HFFc6 (cell line): ENCODE measurements at regions not wholly inside any gene's neighbourhood (a gene's known extent, or its start where the extent isn't known, plus 50 kb on each side); places are given as distances from the start of the nearest gene placed in this dataset.

Source experiments
- DNase-seq: peaks from one replicate; pipeline ENCODE4 v3.0.0-alpha.2; 2018
- H3K27ac Mint-ChIP-seq: 2 replicates; pipeline ENCODE4 v1.8.0; 2020; ENCODE audit warnings: mild to moderate bottlenecking, mixed read lengths
- H3K27me3 Mint-ChIP-seq: 2 replicates; pipeline ENCODE4 v1.8.0; 2021; ENCODE audit warnings: mild to moderate bottlenecking, moderate library complexity, mixed read lengths; ENCODE audit not compliant: insufficient read depth
- H3K36me3 Mint-ChIP-seq: 2 replicates; pipeline ENCODE4 v1.8.0; 2021; ENCODE audit warnings: low read depth, mixed read lengths
- H3K4me1 Mint-ChIP-seq: 2 replicates; pipeline ENCODE4 v1.8.0; 2020; ENCODE audit warnings: low read depth, mixed read lengths
- H3K4me3 Mint-ChIP-seq: 2 replicates; pipeline ENCODE4 v1.8.0; 2020; ENCODE audit warnings: mild to moderate bottlenecking, moderate library complexity, mixed read lengths
- H3K9me3 Mint-ChIP-seq: 2 replicates; pipeline ENCODE4 v1.8.0; 2020; ENCODE audit warnings: mild to moderate bottlenecking, mixed read lengths
- TF ChIP-seq, protein P1 (sequence below): fragments of 200-600 bp; sonication (generic); IDR thresholded peaks from 2 replicates; pipeline ENCODE4 v1.5.0; 2021; ENCODE audit warnings: antibody characterized with exemption, mild to moderate bottlenecking

DNA sequence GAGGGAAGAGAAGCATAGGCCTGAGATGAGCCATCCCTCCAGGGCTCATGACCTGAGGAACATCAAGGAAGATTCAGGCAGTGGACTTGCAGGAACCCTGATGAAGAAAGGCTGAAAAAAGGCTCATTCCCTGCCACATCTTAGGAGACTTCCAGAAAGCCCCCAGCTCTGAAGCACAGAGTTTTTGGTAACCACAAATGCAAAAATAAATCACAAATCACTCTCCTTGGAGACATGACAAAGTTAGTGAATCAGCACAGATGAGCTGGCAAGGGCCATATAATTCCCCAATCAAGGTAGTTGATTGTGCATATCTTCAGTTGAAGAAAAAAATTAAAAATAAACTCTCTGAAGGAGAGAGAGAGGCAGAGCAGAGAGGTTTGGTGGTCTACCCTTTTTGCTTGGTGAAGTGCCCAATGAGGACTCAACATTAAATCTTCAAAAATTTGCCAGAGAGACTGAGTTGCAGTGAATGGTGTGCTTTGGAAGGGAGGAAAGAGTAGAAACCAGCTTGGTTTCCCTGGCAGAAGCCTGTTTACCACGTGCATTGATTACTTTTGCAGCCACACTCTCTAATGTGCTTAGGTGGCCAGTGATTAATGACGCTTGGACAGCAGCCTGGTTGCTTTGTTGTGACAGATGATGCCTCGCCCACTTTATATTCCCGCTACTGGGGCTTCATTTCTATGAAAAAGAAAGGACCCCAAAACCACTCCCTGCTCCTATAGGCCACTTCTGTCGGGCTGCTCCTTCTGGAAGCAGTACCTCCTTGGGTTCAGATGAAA lies 257.4 kb upstream of the SLC14A2 start:
- no peaks in the 10 kb centered on the region for H3K9me3 Mint-ChIP-seq
- H3K36me3 Mint-ChIP-seq = no peaks in the 10 kb centered on the region
- H3K27me3 Mint-ChIP-seq = peaks cover 4% of the 10 kb centered on the region; the same call in 1 of the 2 replicates
- TF ChIP-seq, protein P1, sequence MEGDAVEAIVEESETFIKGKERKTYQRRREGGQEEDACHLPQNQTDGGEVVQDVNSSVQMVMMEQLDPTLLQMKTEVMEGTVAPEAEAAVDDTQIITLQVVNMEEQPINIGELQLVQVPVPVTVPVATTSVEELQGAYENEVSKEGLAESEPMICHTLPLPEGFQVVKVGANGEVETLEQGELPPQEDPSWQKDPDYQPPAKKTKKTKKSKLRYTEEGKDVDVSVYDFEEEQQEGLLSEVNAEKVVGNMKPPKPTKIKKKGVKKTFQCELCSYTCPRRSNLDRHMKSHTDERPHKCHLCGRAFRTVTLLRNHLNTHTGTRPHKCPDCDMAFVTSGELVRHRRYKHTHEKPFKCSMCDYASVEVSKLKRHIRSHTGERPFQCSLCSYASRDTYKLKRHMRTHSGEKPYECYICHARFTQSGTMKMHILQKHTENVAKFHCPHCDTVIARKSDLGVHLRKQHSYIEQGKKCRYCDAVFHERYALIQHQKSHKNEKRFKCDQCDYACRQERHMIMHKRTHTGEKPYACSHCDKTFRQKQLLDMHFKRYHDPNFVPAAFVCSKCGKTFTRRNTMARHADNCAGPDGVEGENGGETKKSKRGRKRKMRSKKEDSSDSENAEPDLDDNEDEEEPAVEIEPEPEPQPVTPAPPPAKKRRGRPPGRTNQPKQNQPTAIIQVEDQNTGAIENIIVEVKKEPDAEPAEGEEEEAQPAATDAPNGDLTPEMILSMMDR = no peak
- H3K4me1 Mint-ChIP-seq = no peaks in the 10 kb centered on the region
- H3K4me3 Mint-ChIP-seq = no peak overlapping the region
- H3K27ac Mint-ChIP-seq = no peak overlapping the region
- DNase-seq = no peak

DNA sequence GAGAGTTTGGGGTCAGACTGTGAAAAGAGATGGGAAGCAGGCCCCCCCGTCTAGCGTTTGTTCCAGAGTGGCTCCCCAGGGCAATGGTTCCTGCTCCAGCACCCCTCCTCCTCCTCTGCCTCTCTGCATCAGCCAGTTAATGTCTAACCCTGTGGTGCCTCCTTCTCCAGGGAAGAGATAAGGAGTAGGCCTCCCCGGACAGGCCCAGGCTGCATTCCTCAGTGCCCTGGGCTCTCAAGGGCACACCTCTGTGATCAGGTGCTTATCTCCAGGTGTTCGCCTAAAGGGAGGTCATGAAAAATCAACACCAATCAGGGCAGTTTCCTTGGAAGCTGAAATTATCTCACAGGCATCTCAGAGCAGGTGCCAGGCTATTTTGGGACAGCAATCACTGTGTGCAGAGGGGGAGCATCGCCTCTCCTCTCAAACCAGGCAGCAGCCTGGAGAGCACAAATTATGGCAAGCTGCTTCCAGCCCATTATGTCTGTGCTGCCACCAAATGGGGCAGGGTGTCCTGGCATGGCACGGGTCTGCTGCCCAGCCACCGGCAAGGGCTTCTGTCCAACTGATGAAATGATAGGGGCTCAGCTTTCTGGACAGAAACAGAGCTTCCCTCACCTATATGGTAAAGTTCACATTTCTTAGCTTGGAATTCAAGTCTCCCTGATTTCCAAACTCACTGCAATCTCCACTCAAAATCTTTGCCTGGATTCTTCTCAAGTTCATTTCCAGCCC lies 255.8 kb upstream of the SLC14A2 start:
- Mint-ChIP-seq H3K9me3 (no peaks in the 10 kb centered on the region), H3K27ac (no peak overlapping the region), H3K27me3 (peaks cover 8% of the 10 kb centered on the region; the same call in 1 of the 2 replicates), H3K4me1 (no peaks in the 10 kb centered on the region), H3K36me3 (no peaks in the 10 kb centered on the region), H3K4me3 (no peak overlapping the region)
- DNase-seq = no peak
- TF ChIP-seq, protein P1 = no peak

DNA sequence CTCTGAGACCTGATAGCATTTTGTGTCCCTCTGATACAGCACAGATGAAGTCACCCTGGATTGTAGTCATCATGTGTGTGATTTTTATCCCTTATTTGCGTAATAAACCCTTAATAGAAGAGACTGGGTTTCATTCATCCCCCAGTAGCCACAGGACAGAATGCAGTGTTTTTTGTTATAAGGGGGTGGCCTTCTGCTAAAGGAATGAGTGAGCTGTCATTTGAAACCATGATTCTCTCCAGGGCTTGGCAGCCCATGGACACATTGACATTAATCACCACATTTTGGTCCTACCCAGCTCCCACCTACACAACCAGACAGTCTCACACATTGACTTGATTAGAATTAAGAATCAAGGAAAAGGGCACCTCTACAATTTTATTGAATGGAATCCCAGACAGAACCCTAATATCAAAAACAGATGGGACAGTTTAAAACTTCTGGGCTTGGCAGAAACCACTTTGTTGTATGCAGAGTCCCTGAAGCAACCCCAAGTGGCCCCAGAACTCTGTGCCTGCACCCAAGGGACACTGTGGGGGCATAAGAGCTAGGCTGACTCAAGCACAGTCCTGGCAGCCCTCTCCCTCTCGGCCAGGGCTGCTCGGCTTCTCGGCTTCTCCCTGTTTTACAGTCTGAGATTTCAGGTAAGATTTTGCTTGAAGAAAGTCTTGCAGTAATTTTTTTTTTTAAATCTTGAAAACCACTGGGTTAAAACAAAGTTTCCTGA lies 254.0 kb upstream of the SLC14A2 start:
- H3K4me3 Mint-ChIP-seq = no peak overlapping the region
- TF ChIP-seq, protein P1 = no peak
- no peaks in the 10 kb centered on the region for H3K4me1 Mint-ChIP-seq
- no peak for DNase-seq
- no peaks in the 10 kb centered on the region for H3K9me3 Mint-ChIP-seq
- H3K27me3 Mint-ChIP-seq = peaks cover 10% of the 10 kb centered on the region
- H3K36me3 Mint-ChIP-seq = no peaks in the 10 kb centered on the region
- H3K27ac Mint-ChIP-seq = no peak overlapping the region

DNA sequence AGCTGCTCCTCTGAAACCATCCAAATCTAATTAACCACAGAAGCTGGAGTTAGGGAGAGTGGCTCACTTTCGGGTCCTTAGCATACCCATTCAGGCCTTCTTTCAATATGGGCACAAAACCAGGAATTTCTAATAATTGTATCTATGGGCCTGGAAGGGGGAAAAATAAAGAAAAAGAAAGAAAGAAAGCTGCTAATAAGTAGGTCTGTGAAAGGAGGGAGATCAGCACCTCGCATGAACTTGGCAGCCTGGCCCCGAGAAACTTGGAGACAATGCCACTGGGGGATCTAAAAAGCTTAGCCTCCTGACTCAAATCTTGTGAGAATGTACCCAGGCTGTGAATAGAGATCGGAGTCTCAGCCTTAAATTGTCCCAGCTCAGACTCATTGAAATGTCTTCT lies 252.1 kb upstream of the SLC14A2 start:
- H3K9me3 Mint-ChIP-seq = no peaks in the 10 kb centered on the region
- TF ChIP-seq, protein P1 = no peak
- no peak overlapping the region for H3K4me3 Mint-ChIP-seq
- peaks cover 13% of the 10 kb centered on the region for H3K27me3 Mint-ChIP-seq
- no peak overlapping the region for H3K27ac Mint-ChIP-seq
- H3K36me3 Mint-ChIP-seq = no peaks in the 10 kb centered on the region
- no peaks in the 10 kb centered on the region for H3K4me1 Mint-ChIP-seq
- DNase-seq = no peak

DNA sequence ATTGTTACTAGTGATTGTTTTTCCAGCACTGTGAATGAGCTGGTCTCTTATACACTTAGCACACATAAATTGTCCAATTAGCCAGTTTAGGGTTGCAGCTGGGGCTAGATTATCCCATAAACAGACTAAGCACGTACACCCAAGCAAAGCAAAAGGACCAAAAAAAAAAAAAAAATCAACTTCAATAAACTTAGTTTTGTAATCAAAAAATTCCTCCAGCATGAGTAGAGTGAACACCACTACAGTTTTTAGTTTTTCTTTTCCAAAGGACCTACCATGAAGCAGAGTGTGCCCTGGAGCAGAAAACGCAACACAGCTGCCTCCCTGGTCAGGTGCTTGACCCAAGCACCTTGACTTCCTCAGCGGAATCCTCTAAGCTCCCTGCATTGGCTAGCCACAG lies 249.4 kb upstream of the SLC14A2 start:
- H3K9me3 Mint-ChIP-seq = no peaks in the 10 kb centered on the region
- no peaks in the 10 kb centered on the region for H3K36me3 Mint-ChIP-seq
- no peak overlapping the region for H3K4me3 Mint-ChIP-seq
- TF ChIP-seq, protein P1 = no peak
- no peaks in the 10 kb centered on the region for H3K4me1 Mint-ChIP-seq
- no peak for DNase-seq
- no peak overlapping the region for H3K27ac Mint-ChIP-seq
- peaks cover 11% of the 10 kb centered on the region for H3K27me3 Mint-ChIP-seq
